H1 (cell line): ENCODE measurements at regions not wholly inside any gene's neighbourhood (a gene's known extent, or its start where the extent isn't known, plus 50 kb on each side); places are given as distances from the start of the nearest gene placed in this dataset.

Experiments used
- CTCF ChIA-PET: fragments of 300-600 bp; sonication (Branson Sonifier 250); formaldehyde crosslinking; loops from one replicate; lab custom pipeline; 2021; ENCODE audit not compliant: partially characterized antibody; lab: Charles Lee
- POLR2A ChIA-PET: fragments of 300-600 bp; sonication (Branson Sonifier 250); formaldehyde crosslinking; loops from one replicate; lab custom pipeline; 2021; ENCODE audit warnings: inconsistent platforms; ENCODE audit not compliant: partially characterized antibody; lab: Charles Lee
- DNase-seq, 2 experiments: peaks; one replicate each; pipeline versions ENCODE4 v3.0.0 to v3.0.0-alpha.2; 2010 to 2022; ENCODE audit warnings: low spot score in 2 of 2, low read depth in 1 of 2, mixed read lengths in 1 of 2
- FAIRE-seq: peaks from 2 replicates; lab custom pipeline; 2011; peaks lifted over from hg19 to GRCh38; lab: Jason Lieb, UNC
- H2AFZ ChIP-seq: 2 replicates; pipeline ENCODE4 v1.8.1; 2012; ENCODE audit warnings: low read length, inconsistent platforms
- H2AK5ac ChIP-seq: 2 replicates; pipeline ENCODE4 v1.6.1; 2013; ENCODE audit warnings: low read depth, low read length
- H2BK120ac ChIP-seq: replicated peaks from 2 replicates; pipeline ENCODE3; 2013; ENCODE audit warnings: low read depth, low read length, inconsistent platforms
- H2BK12ac ChIP-seq: 2 replicates; pipeline ENCODE4 v1.6.1; 2013; ENCODE audit warnings: low read depth, low read length
- H2BK15ac ChIP-seq: 2 replicates; pipeline ENCODE4 v1.6.1; 2013; ENCODE audit warnings: low read length
- H2BK20ac ChIP-seq: 2 replicates; pipeline ENCODE4 v1.6.1; 2013; ENCODE audit warnings: low read length
- H2BK5ac ChIP-seq: 2 replicates; pipeline ENCODE4 v1.6.1; 2013; ENCODE audit warnings: low read depth, low read length
- H3K14ac ChIP-seq: 2 replicates; pipeline ENCODE4 v1.6.1; 2013; ENCODE audit warnings: inconsistent platforms; ENCODE audit not compliant: insufficient read length
- H3K18ac ChIP-seq: 2 replicates; pipeline ENCODE4 v1.6.1; 2013; ENCODE audit warnings: low read length; ENCODE audit errors: extremely low read depth
- H3K23ac ChIP-seq: 2 replicates; pipeline ENCODE4 v1.6.1; 2013; ENCODE audit warnings: inconsistent platforms; ENCODE audit not compliant: insufficient read length
- H3K23me2 ChIP-seq: 2 replicates; pipeline ENCODE4 v1.6.1; 2013; ENCODE audit warnings: low read depth, low read length
- H3K27ac ChIP-seq: 2 replicates; pipeline ENCODE4 v1.6.1; 2011; ENCODE audit warnings: low read depth, low read length, inconsistent platforms
- H3K27me3 ChIP-seq, 4 experiments: replicated peaks in 1 of 4; 1 replicate in 1 of 4; 2 replicates in 3 of 4; pipeline versions ENCODE4 v1.6.1 to v1.8.1; 2011 to 2013; ENCODE audit warnings: low read length in 3 of 4, mild to moderate bottlenecking in 3 of 4, inconsistent platforms in 2 of 4, mixed read lengths in 2 of 4, moderate library complexity in 1 of 4; ENCODE audit not compliant: control insufficient read depth in 3 of 4, insufficient read depth in 3 of 4; ENCODE audit errors: extremely low read depth in 1 of 4
- H3K36me3 ChIP-seq, 4 experiments: 2 replicates each; pipeline versions ENCODE4 v1.6.1 to v1.8.1; 2011 to 2013; ENCODE audit warnings: mild to moderate bottlenecking in 4 of 4, low read length in 3 of 4, moderate library complexity in 2 of 4, control low read depth in 1 of 4, inconsistent platforms in 1 of 4; ENCODE audit not compliant: insufficient read depth in 4 of 4, control insufficient read depth in 2 of 4
- H3K4ac ChIP-seq: replicated peaks from 2 replicates; pipeline ENCODE3; 2013; ENCODE audit warnings: low read length, low read depth, mixed read lengths, inconsistent platforms; ENCODE audit not compliant: insufficient read length
- H3K4me1 ChIP-seq, 4 experiments: replicated peaks in 1 of 4; 1 replicate in 1 of 4; 2 replicates in 3 of 4; pipeline versions ENCODE4 v1.6.1 to v1.8.1; 2011 to 2013; ENCODE audit warnings: low read length in 3 of 4, inconsistent platforms in 2 of 4, mixed read lengths in 1 of 4; ENCODE audit not compliant: insufficient read depth in 4 of 4, control insufficient read depth in 3 of 4
- H3K4me2 ChIP-seq, 2 experiments: 2 replicates each; pipeline versions ENCODE4 v1.6.1 to v1.8.1; 2011 to 2013; ENCODE audit warnings: low read depth in 2 of 2, low read length in 2 of 2, control low read depth in 1 of 2, inconsistent platforms in 1 of 2, mild to moderate bottlenecking in 1 of 2; ENCODE audit not compliant: insufficient read depth in 1 of 2
- H3K4me3 ChIP-seq, 4 experiments: fragments of 200-600, 300-600 bp in 1 of 4; sonication (generic), shearing (Covaris generic), sonication (Bioruptor Twin) in 1 of 4; 2 replicates each; pipeline versions ENCODE4 v1.5.1 to v1.8.1; 2011 to 2016; ENCODE audit warnings: low read length in 4 of 4, low read depth in 3 of 4, control low read depth in 2 of 4, inconsistent platforms in 2 of 4, mild to moderate bottlenecking in 2 of 4, mixed read lengths in 1 of 4, moderate library complexity in 1 of 4; ENCODE audit not compliant: insufficient read depth in 2 of 4; ENCODE audit errors: extremely low read depth in 1 of 4
- H3K56ac ChIP-seq: replicated peaks from 2 replicates; pipeline ENCODE3; 2013; ENCODE audit warnings: low read depth, mild to moderate bottlenecking, mixed read lengths, low read length, inconsistent platforms; ENCODE audit not compliant: insufficient read length
- H3K79me1 ChIP-seq: 2 replicates; pipeline ENCODE4 v1.6.1; 2013; ENCODE audit warnings: low read depth, low read length, control low read depth
- H3K79me2 ChIP-seq, 2 experiments: 2 replicates each; pipeline versions ENCODE4 v1.6.1 to v1.8.1; 2012 to 2013; ENCODE audit warnings: low read length in 2 of 2, mild to moderate bottlenecking in 2 of 2, inconsistent platforms in 1 of 2; ENCODE audit not compliant: insufficient read depth in 2 of 2, control insufficient read depth in 1 of 2
- H3K9ac ChIP-seq, 4 experiments: replicated peaks in 1 of 4; 1 replicate in 1 of 4; 2 replicates in 3 of 4; pipeline versions ENCODE4 v1.6.1 to v1.8.1; 2011 to 2013; ENCODE audit warnings: low read depth in 3 of 4, low read length in 3 of 4, control low read depth in 2 of 4, mild to moderate bottlenecking in 2 of 4, moderate library complexity in 2 of 4, inconsistent platforms in 1 of 4; ENCODE audit errors: extremely low read depth in 1 of 4
- H3K9me3 ChIP-seq, 2 experiments: 2 replicates each; pipeline versions ENCODE4 v1.6.1 to v1.8.1; 2012 to 2013; ENCODE audit warnings: mild to moderate bottlenecking in 2 of 2, moderate library complexity in 2 of 2, control low read depth in 1 of 2, inconsistent platforms in 1 of 2, low read depth in 1 of 2, low read length in 1 of 2, mixed read lengths in 1 of 2; ENCODE audit not compliant: insufficient read depth in 2 of 2
- H4K20me1 ChIP-seq, 2 experiments: replicated peaks in 1 of 2; 2 replicates each; pipeline versions ENCODE3 to v1.8.1; 2011 to 2013; ENCODE audit warnings: inconsistent platforms in 2 of 2, low read length in 2 of 2, mild to moderate bottlenecking in 1 of 2; ENCODE audit not compliant: insufficient read depth in 2 of 2, control insufficient read depth in 1 of 2
- H4K5ac ChIP-seq: 2 replicates; pipeline ENCODE4 v1.6.1; 2013; ENCODE audit warnings: low read length, low read depth, mixed read lengths, inconsistent platforms; ENCODE audit not compliant: insufficient read length
- H4K8ac ChIP-seq: 2 replicates; pipeline ENCODE4 v1.8.0; 2013; ENCODE audit warnings: mild to moderate bottlenecking, moderate library complexity, low read length, inconsistent platforms; ENCODE audit not compliant: insufficient read depth; ENCODE audit errors: extremely low read depth
- H4K91ac ChIP-seq: replicated peaks from 2 replicates; pipeline ENCODE3; 2013; ENCODE audit warnings: low read length, mixed read lengths, inconsistent platforms; ENCODE audit not compliant: insufficient read length
- BACH1 ChIP-seq: IDR thresholded peaks from 2 replicates; pipeline ENCODE4 v1.6.1; 2012; ENCODE audit warnings: low read length, improper control_type of control experiment
- CHD1 ChIP-seq: IDR thresholded peaks from 2 replicates; pipeline ENCODE4 v1.6.1; 2012; ENCODE audit warnings: low read depth, low read length, improper control_type of control experiment
- CREB1 ChIP-seq: IDR thresholded peaks from 2 replicates; pipeline ENCODE4 v1.6.1; 2012; ENCODE audit warnings: inconsistent platforms
- EZH2 ChIP-seq: fragments of 200-600 bp; sonication (generic); IDR thresholded peaks from 2 replicates; pipeline ENCODE4 v1.7.1; 2012; ENCODE audit warnings: low read depth, mild to moderate bottlenecking, moderate library complexity, low read length, inconsistent platforms; ENCODE audit not compliant: severe bottlenecking
- GABPA ChIP-seq: IDR thresholded peaks from 2 replicates; pipeline ENCODE4 v1.6.1; 2011; ENCODE audit warnings: mild to moderate bottlenecking, low read length, moderate library complexity, borderline replicate concordance; ENCODE audit not compliant: insufficient read depth
- NANOG ChIP-seq: IDR thresholded peaks from 2 replicates; pipeline ENCODE4 v1.6.1; 2011; ENCODE audit warnings: low read length, low read depth, mild to moderate bottlenecking, inconsistent platforms; ENCODE audit not compliant: insufficient read depth, poor library complexity, severe bottlenecking
- NRF1 ChIP-seq: IDR thresholded peaks from 2 replicates; pipeline ENCODE4 v1.6.1; 2011; ENCODE audit warnings: mild to moderate bottlenecking, low read depth, low read length, improper control_type of control experiment
- POLR2AphosphoS5 ChIP-seq: IDR thresholded peaks from 2 replicates; pipeline ENCODE4 v1.6.1; 2011; ENCODE audit warnings: low read depth, low read length
- RXRA ChIP-seq: IDR thresholded peaks from 2 replicates; pipeline ENCODE4 v1.6.1; 2011; ENCODE audit warnings: low read depth, mild to moderate bottlenecking, low read length, moderate library complexity; ENCODE audit not compliant: insufficient read depth
- SIX5 ChIP-seq: IDR thresholded peaks from 2 replicates; pipeline ENCODE4 v1.6.1; 2011; ENCODE audit warnings: mild to moderate bottlenecking, low read depth, low read length
- SP2 ChIP-seq: IDR thresholded peaks from 2 replicates; pipeline ENCODE4 v1.6.1; 2012; ENCODE audit warnings: mild to moderate bottlenecking, low read length, inconsistent platforms
- SP4 ChIP-seq: IDR thresholded peaks from 2 replicates; pipeline ENCODE4 v1.6.1; 2012; ENCODE audit warnings: low read length, inconsistent platforms
- SRF ChIP-seq: IDR thresholded peaks from 2 replicates; pipeline ENCODE4 v1.6.1; 2011; ENCODE audit warnings: mild to moderate bottlenecking, low read depth, low read length, moderate library complexity
- SUZ12 ChIP-seq: fragments of 200-600 bp; sonication (generic); IDR thresholded peaks from 2 replicates; pipeline ENCODE4 v1.6.1; 2012; ENCODE audit warnings: mild to moderate bottlenecking, inconsistent platforms, low read length, moderate library complexity, mixed read lengths
- USF2 ChIP-seq: IDR thresholded peaks from 2 replicates; pipeline ENCODE4 v1.6.1; 2011; ENCODE audit warnings: low read length, improper control_type of control experiment
- WGBS, 2 experiments: shearing (Covaris generic) in 1 of 2; methylation state at CpG; one replicate each; pipeline versions ENCODE4 v1.1.6 to v1.1.7; 2013 to 2015; ENCODE audit warnings: low lambda C conversion rate in 2 of 2, mixed read lengths in 2 of 2, inconsistent platforms in 1 of 2, low coverage in 1 of 2, missing lambda C conversion rate in 1 of 2; ENCODE audit not compliant: insufficient replicate concordance in 2 of 2, insufficient coverage in 1 of 2, insufficient read length in 1 of 2; ENCODE audit errors: extremely low coverage in 1 of 2, missing lambda C conversion rate in 1 of 2; 5-methylcytosine and 5-hydroxymethylcytosine counted together

GRCh38 chr5:168153876-168154270 lies 137.6 kb upstream of the WWC1 start:
- no peak overlapping the region for H2BK12ac ChIP-seq
- TF ChIP-seq EZH2 (no peak), RXRA (no peak), USF2 (no peak), SRF (no peak), BACH1 (no peak), SP4 (no peak), NRF1 (no peak), SIX5 (no peak), CHD1 (no peak), POLR2AphosphoS5 (no peak), SUZ12 (no peak), SP2 (no peak), GABPA (no peak), NANOG (no peak), CREB1 (no peak)

More at GRCh38 chr5:168153876-168154270, 137.6 kb upstream of the WWC1 start:
- H3K4me2 ChIP-seq, result no peak overlapping the region
- no peak overlapping the region for H3K4ac ChIP-seq
- no peak overlapping the region for H4K8ac ChIP-seq
- H3K56ac ChIP-seq, result no peak overlapping the region
- H4K20me1 ChIP-seq, result no peaks in the 10 kb centered on the region
- no peaks in the 10 kb centered on the region for H3K79me2 ChIP-seq
- ChIA-PET POLR2A (interaction anchor here (0.5 to 1.2 kb wide), 2 partner anchors 17 to 544 kb away, joined by 3 read pairs; no protein-coding TSS in a partner anchor), CTCF (interaction anchor here (1.2 to 1.7 kb wide), 2 partner anchors 50 to 63 kb away, joined by 3 to 4 read pairs; no protein-coding TSS in a partner anchor)
- H3K23me2 ChIP-seq, result no peaks in the 10 kb centered on the region; the same call in 1 of the 2 replicates
- no peak overlapping the region for H2AK5ac ChIP-seq
- 92% methylated on average over 6 of the region's 6 CpGs; no CpG with 5 or more reads in 1 of the 2 experiments for WGBS, 2 experiments
- H4K91ac ChIP-seq, result no peak overlapping the region
- H3K4me3 ChIP-seq, result no peak overlapping the region
- DNase-seq (no peak), FAIRE-seq (no peak)
- H3K9me3 ChIP-seq, result no peaks in the 10 kb centered on the region
- no peak overlapping the region for H2BK120ac ChIP-seq
- no peak overlapping the region for H3K14ac ChIP-seq
- H3K27me3 ChIP-seq, result no peaks in the 10 kb centered on the region
- peaks cover 0 to 2% (median 0%) of the 10 kb centered on the region in 4 experiments; a peak in 3 of 7 replicates for H3K4me1 ChIP-seq
- no peak overlapping the region for H4K5ac ChIP-seq
- H3K9ac ChIP-seq, result no peak overlapping the region
- H3K36me3 ChIP-seq, result no peaks in the 10 kb centered on the region
- H3K27ac ChIP-seq, result no peak overlapping the region
- H2BK15ac ChIP-seq, result no peak overlapping the region
- no peaks in the 10 kb centered on the region for H3K79me1 ChIP-seq
- no peak overlapping the region for H2BK5ac ChIP-seq
- H2AFZ ChIP-seq, result no peak overlapping the region
- H3K23ac ChIP-seq, result no peak overlapping the region
- H2BK20ac ChIP-seq, result no peak overlapping the region
- no peak overlapping the region for H3K18ac ChIP-seq
